ENCODE measurements at regions not wholly inside any gene's neighbourhood (a gene's known extent, or its start where the extent isn't known, plus 50 kb on each side); places are given as distances from the start of the nearest gene placed in this dataset.

- Histone ChIP-seq H3K9me3 (ENCODE audit: severe bottlenecking) (peaks cover 6% of the 10 kb centered on the region), H3K27me3 (ENCODE audit: insufficient read depth, low read depth, severe bottlenecking) (no peaks in the 10 kb centered on the region), H3K4me3 (ENCODE audit: low read depth, low read length) (no peak overlapping the region), H3K27ac (no peak overlapping the region), H3K36me3 (no peaks in the 10 kb centered on the region)
- no peak for DNase-seq
- no peak for TF ChIP-seq CTCF (IDR thresholded peaks at IDR 0.05; ENCODE audit: low read depth, low read length)
These were observed 1013.3 kb upstream of the SEMA6D start for GRCh38 chr15:46703871-46704637.

GRCh38 chr15:46707452-46707851 lies 1009.9 kb upstream of the SEMA6D start:
- H3K4me3 ChIP-seq (ENCODE audit: low read depth, low read length) = no peak overlapping the region
- H3K9me3 ChIP-seq (ENCODE audit: severe bottlenecking) = peaks cover 6% of the 10 kb centered on the region
- no peaks in the 10 kb centered on the region for H3K36me3 ChIP-seq
- DNase-seq = no peak
- H3K27me3 ChIP-seq (ENCODE audit: insufficient read depth, low read depth, severe bottlenecking) = no peaks in the 10 kb centered on the region
- TF ChIP-seq CTCF (IDR thresholded peaks at IDR 0.05; ENCODE audit: low read depth, low read length) = no peak
- H3K27ac ChIP-seq = no peak overlapping the region

GRCh38 chr15:46708226-46708625 lies 1009.1 kb upstream of the SEMA6D start:
- H3K4me3 ChIP-seq (ENCODE audit: low read depth, low read length) = no peak overlapping the region
- no peaks in the 10 kb centered on the region for H3K36me3 ChIP-seq
- no peak for DNase-seq
- no peak overlapping the region for H3K27ac ChIP-seq
- H3K9me3 ChIP-seq (ENCODE audit: severe bottlenecking) = peaks cover 6% of the 10 kb centered on the region
- H3K27me3 ChIP-seq (ENCODE audit: insufficient read depth, low read depth, severe bottlenecking) = no peaks in the 10 kb centered on the region
- TF ChIP-seq CTCF (IDR thresholded peaks at IDR 0.05; ENCODE audit: low read depth, low read length) = no peak

- TF ChIP-seq CTCF (IDR thresholded peaks at IDR 0.05; ENCODE audit: low read depth, low read length) = no peak
- H3K9me3 ChIP-seq (ENCODE audit: severe bottlenecking) = peaks cover 6% of the 10 kb centered on the region
- DNase-seq = no peak
- no peaks in the 10 kb centered on the region for H3K27me3 ChIP-seq (ENCODE audit: insufficient read depth, low read depth, severe bottlenecking)
- no peak overlapping the region for H3K27ac ChIP-seq
- H3K4me3 ChIP-seq (ENCODE audit: low read depth, low read length) = no peak overlapping the region
- no peaks in the 10 kb centered on the region for H3K36me3 ChIP-seq
These were observed 1007.7 kb upstream of the SEMA6D start for GRCh38 chr15:46709460-46710083.

GRCh38 chr15:46710401-46710960 lies 1006.8 kb upstream of the SEMA6D start:
- no peak for TF ChIP-seq CTCF (IDR thresholded peaks at IDR 0.05; ENCODE audit: low read depth, low read length)
- Histone ChIP-seq H3K4me3 (ENCODE audit: low read depth, low read length) (no peak overlapping the region), H3K27me3 (ENCODE audit: insufficient read depth, low read depth, severe bottlenecking) (no peaks in the 10 kb centered on the region), H3K9me3 (ENCODE audit: severe bottlenecking) (peaks cover 6% of the 10 kb centered on the region), H3K27ac (no peak overlapping the region), H3K36me3 (no peaks in the 10 kb centered on the region)
- DNase-seq = peak; percentile 12

Measured in WERI-Rb-1 (cell line).